H9 (cell line): ENCODE measurements at regions not wholly inside any gene's neighbourhood (a gene's known extent, or its start where the extent isn't known, plus 50 kb on each side); places are given as distances from the start of the nearest gene placed in this dataset.

Experiments used
- DNase-seq: peaks from one replicate; pipeline ENCODE4 v3.0.0-alpha.2; 2017
- H2AFZ ChIP-seq: one replicate; pipeline ENCODE4 v1.6.1; 2013; ENCODE audit warnings: mild to moderate bottlenecking, low read length, control low read depth, moderate library complexity
- H2AK5ac ChIP-seq: 2 replicates; pipeline ENCODE4 v1.6.1; 2013; ENCODE audit warnings: low read length, control low read depth, mixed read lengths; ENCODE audit not compliant: insufficient read length
- H2BK120ac ChIP-seq: one replicate; pipeline ENCODE4 v1.6.1; 2013; ENCODE audit warnings: low read depth, mild to moderate bottlenecking, low read length, control low read depth, inconsistent platforms; ENCODE audit not compliant: poor library complexity, severe bottlenecking
- H2BK12ac ChIP-seq: 2 replicates; pipeline ENCODE4 v1.6.1; 2013; ENCODE audit warnings: low read length, control low read depth, mixed read lengths, low read depth; ENCODE audit not compliant: insufficient read length
- H2BK15ac ChIP-seq: 2 replicates; pipeline ENCODE4 v1.6.1; 2013; ENCODE audit warnings: low read depth, low read length, control low read depth
- H2BK20ac ChIP-seq: one replicate; pipeline ENCODE4 v1.6.1; 2013; ENCODE audit warnings: low read depth, mild to moderate bottlenecking, low read length, control low read depth, inconsistent platforms; ENCODE audit not compliant: poor library complexity, severe bottlenecking
- H2BK5ac ChIP-seq: 2 replicates; pipeline ENCODE4 v1.6.1; 2013; ENCODE audit warnings: low read length, control low read depth, mixed read lengths; ENCODE audit not compliant: insufficient read length
- H3K14ac ChIP-seq: 2 replicates; pipeline ENCODE4 v1.6.1; 2013; ENCODE audit warnings: low read length, control low read depth; ENCODE audit not compliant: insufficient read depth
- H3K18ac ChIP-seq: 2 replicates; pipeline ENCODE4 v1.6.1; 2013; ENCODE audit warnings: low read depth, mild to moderate bottlenecking, mixed read lengths, low read length, control low read depth; ENCODE audit not compliant: insufficient read length
- H3K23ac ChIP-seq: 2 replicates; pipeline ENCODE4 v1.6.1; 2013; ENCODE audit warnings: low read length, control low read depth, mixed read lengths, low read depth; ENCODE audit not compliant: insufficient read length
- H3K23me2 ChIP-seq: 2 replicates; pipeline ENCODE4 v1.6.1; 2013; ENCODE audit warnings: low read depth, mild to moderate bottlenecking, mixed read lengths, low read length, control low read depth; ENCODE audit not compliant: insufficient read length, poor library complexity, severe bottlenecking
- H3K27ac ChIP-seq: 2 replicates; pipeline ENCODE4 v1.5.1; 2013; ENCODE audit warnings: low read length, control low read depth, mixed read lengths, low read depth; ENCODE audit not compliant: insufficient read length
- H3K27me3 ChIP-seq: 2 replicates; pipeline ENCODE4 v1.6.1; 2013; ENCODE audit warnings: low read length, control low read depth, inconsistent platforms; ENCODE audit not compliant: insufficient read depth
- H3K4ac ChIP-seq: 2 replicates; pipeline ENCODE4 v1.6.1; 2013; ENCODE audit warnings: low read depth, mild to moderate bottlenecking, control low read depth, inconsistent platforms, low read length, moderate library complexity
- H3K4me1 ChIP-seq: 2 replicates; pipeline ENCODE4 v1.6.1; 2013; ENCODE audit warnings: low read length, control low read depth, inconsistent platforms; ENCODE audit not compliant: insufficient read depth
- H3K4me2 ChIP-seq: 2 replicates; pipeline ENCODE4 v1.6.1; 2013; ENCODE audit warnings: low read length, control low read depth, mixed read lengths; ENCODE audit not compliant: insufficient read length, insufficient read depth
- H3K56ac ChIP-seq: 2 replicates; pipeline ENCODE4 v1.6.1; 2013; ENCODE audit warnings: low read depth, mild to moderate bottlenecking, mixed read lengths, low read length, control low read depth; ENCODE audit not compliant: insufficient read length
- H3K79me1 ChIP-seq: 2 replicates; pipeline ENCODE4 v1.6.1; 2013; ENCODE audit warnings: low read depth, mild to moderate bottlenecking, moderate library complexity, low read length, control low read depth, inconsistent platforms; ENCODE audit not compliant: insufficient read depth, poor library complexity, severe bottlenecking
- H3K79me2 ChIP-seq: 2 replicates; pipeline ENCODE4 v1.6.1; 2013; ENCODE audit warnings: low read length, control low read depth, inconsistent platforms; ENCODE audit not compliant: insufficient read depth
- H3K9ac ChIP-seq: 2 replicates; pipeline ENCODE4 v1.6.1; 2013; ENCODE audit warnings: low read length, control low read depth, mixed read lengths; ENCODE audit not compliant: insufficient read length; ENCODE audit errors: extremely low read depth
- H3K9me3 ChIP-seq: one replicate; pipeline ENCODE4 v1.6.1; 2013; ENCODE audit warnings: low read depth, low read length, inconsistent platforms; ENCODE audit not compliant: control insufficient read depth
- H3T11ph ChIP-seq: one replicate; pipeline ENCODE4 v1.6.1; 2013; ENCODE audit warnings: mild to moderate bottlenecking, low read length, control low read depth, inconsistent platforms
- H4K20me1 ChIP-seq: one replicate; pipeline ENCODE4 v1.6.1; 2013; ENCODE audit not compliant: control insufficient read depth, insufficient read length, insufficient read depth
- H4K5ac ChIP-seq: 2 replicates; pipeline ENCODE4 v1.6.1; 2013; ENCODE audit warnings: low read depth, mild to moderate bottlenecking, mixed read lengths, low read length, control low read depth; ENCODE audit not compliant: insufficient read length
- H4K8ac ChIP-seq: replicated peaks from 2 replicates; pipeline ENCODE4 v1.6.1; 2013; ENCODE audit warnings: low read length, control low read depth, mixed read lengths, low read depth; ENCODE audit not compliant: insufficient read length
- H4K91ac ChIP-seq: 2 replicates; pipeline ENCODE4 v1.6.1; 2013; ENCODE audit warnings: low read depth, mild to moderate bottlenecking, moderate library complexity, mixed read lengths, low read length, control low read depth; ENCODE audit not compliant: insufficient read length
- H3K27ac Mint-ChIP-seq, 3 experiments: 2 replicates in 2 of 3; 3 replicates in 1 of 3; pipeline ENCODE4 v1.8.0; 2020 to 2021; ENCODE audit warnings: mixed read lengths in 3 of 3, mild to moderate bottlenecking in 1 of 3, moderate library complexity in 1 of 3
- H3K27me3 Mint-ChIP-seq: 2 replicates; pipeline ENCODE4 v1.8.0; 2021; ENCODE audit warnings: low read depth, mild to moderate bottlenecking, moderate library complexity, mixed read lengths
- H3K36me3 Mint-ChIP-seq, 3 experiments: 2 replicates in 2 of 3; 3 replicates in 1 of 3; pipeline ENCODE4 v1.8.0; 2020 to 2021; ENCODE audit warnings: low read depth in 3 of 3, mixed read lengths in 3 of 3; ENCODE audit not compliant: insufficient read depth in 1 of 3
- H3K4me1 Mint-ChIP-seq, 2 experiments: 2 replicates each; pipeline ENCODE4 v1.8.0; 2020; ENCODE audit warnings: mixed read lengths in 2 of 2
- H3K4me3 Mint-ChIP-seq, 2 experiments: 2 replicates in 1 of 2; 3 replicates in 1 of 2; pipeline ENCODE4 v1.8.0; 2020 to 2021; ENCODE audit warnings: mild to moderate bottlenecking in 2 of 2, mixed read lengths in 2 of 2, moderate library complexity in 1 of 2
- H3K9me3 Mint-ChIP-seq, 2 experiments: 2 replicates in 1 of 2; 3 replicates in 1 of 2; pipeline ENCODE4 v1.8.0; 2020; ENCODE audit warnings: mild to moderate bottlenecking in 2 of 2, mixed read lengths in 2 of 2, moderate library complexity in 1 of 2
- WGBS: extraction: QIAGEN DNeasy Blood & Tissue Kit; methylation state at CpG from one replicate; pipeline ENCODE4 v1.1.7; 2013; ENCODE audit warnings: missing lambda C conversion rate, low lambda C conversion rate, mixed read lengths; ENCODE audit not compliant: insufficient read length; ENCODE audit errors: extremely low coverage; 5-methylcytosine and 5-hydroxymethylcytosine counted together
- TF ChIP-seq, protein P1 (sequence below): fragments of 200-600 bp; sonication (generic); conservative IDR thresholded peaks from 3 replicates; pipeline ENCODE4 v1.8.0; 2021; ENCODE audit warnings: antibody characterized with exemption, mild to moderate bottlenecking

DNA sequence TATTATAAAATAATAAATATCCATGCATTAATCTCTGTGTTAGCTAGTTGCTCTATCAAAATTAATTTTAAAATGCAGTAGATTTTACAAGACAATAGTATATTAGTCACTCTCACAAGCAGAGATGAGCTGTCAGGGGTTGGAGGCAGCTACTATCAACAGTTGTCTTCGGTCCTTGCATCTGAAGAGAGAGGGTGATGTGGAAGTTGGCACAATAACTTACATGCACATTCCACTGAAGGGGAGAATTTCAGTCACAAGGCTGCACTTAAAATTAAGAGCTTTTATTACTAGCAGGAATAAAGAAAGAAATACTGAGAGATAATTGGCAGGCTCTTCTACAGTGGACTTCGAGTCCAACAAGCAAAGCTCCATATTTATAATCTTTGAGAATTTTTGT is 166.9 kb upstream of the DCN start:
- Histone ChIP-seq H3K79me2 (no peaks in the 10 kb centered on the region), H3K4ac (no peak overlapping the region), H2BK12ac (no peak overlapping the region), H3K27ac (no peak overlapping the region), H3K79me1 (no peaks in the 10 kb centered on the region), H3K9ac (no peak overlapping the region), H4K91ac (no peak overlapping the region), H2AK5ac (no peak overlapping the region), H3K4me2 (no peak overlapping the region), H3K23me2 (no peaks in the 10 kb centered on the region), H4K8ac (no peak overlapping the region), H2AFZ (no peak overlapping the region), H2BK120ac (no peak overlapping the region), H3K18ac (no peak overlapping the region), H4K20me1 (no peaks in the 10 kb centered on the region), H3T11ph (no peak overlapping the region), H4K5ac (no peak overlapping the region), H3K4me1 (no peaks in the 10 kb centered on the region), H3K27me3 (no peaks in the 10 kb centered on the region), H3K9me3 (no peaks in the 10 kb centered on the region), H3K14ac (no peak overlapping the region), H3K56ac (no peak overlapping the region), H2BK15ac (no peak overlapping the region), H3K23ac (no peak overlapping the region), H2BK20ac (no peak overlapping the region), H2BK5ac (no peak overlapping the region)
- Mint-ChIP-seq H3K27ac (no peak overlapping the region), H3K4me3 (no peak overlapping the region), H3K4me1 (no peaks in the 10 kb centered on the region), H3K36me3 (peaks cover 0 to 6% (median 0%) of the 10 kb centered on the region in 3 experiments; a peak in 2 of 7 replicates), H3K9me3 (no peaks in the 10 kb centered on the region; a peak in 2 of 5 replicates), H3K27me3 (no peaks in the 10 kb centered on the region; the same call in 1 of the 2 replicates)
- TF ChIP-seq, protein P1, sequence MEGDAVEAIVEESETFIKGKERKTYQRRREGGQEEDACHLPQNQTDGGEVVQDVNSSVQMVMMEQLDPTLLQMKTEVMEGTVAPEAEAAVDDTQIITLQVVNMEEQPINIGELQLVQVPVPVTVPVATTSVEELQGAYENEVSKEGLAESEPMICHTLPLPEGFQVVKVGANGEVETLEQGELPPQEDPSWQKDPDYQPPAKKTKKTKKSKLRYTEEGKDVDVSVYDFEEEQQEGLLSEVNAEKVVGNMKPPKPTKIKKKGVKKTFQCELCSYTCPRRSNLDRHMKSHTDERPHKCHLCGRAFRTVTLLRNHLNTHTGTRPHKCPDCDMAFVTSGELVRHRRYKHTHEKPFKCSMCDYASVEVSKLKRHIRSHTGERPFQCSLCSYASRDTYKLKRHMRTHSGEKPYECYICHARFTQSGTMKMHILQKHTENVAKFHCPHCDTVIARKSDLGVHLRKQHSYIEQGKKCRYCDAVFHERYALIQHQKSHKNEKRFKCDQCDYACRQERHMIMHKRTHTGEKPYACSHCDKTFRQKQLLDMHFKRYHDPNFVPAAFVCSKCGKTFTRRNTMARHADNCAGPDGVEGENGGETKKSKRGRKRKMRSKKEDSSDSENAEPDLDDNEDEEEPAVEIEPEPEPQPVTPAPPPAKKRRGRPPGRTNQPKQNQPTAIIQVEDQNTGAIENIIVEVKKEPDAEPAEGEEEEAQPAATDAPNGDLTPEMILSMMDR, result no peak
- DNase-seq, result no peak
- no CpG with 5 or more reads among the region's 2 CpGs for WGBS
